ENCODE measurements at regions not wholly inside any gene's neighbourhood (a gene's known extent, or its start where the extent isn't known, plus 50 kb on each side); places are given as distances from the start of the nearest gene placed in this dataset.

DNA sequence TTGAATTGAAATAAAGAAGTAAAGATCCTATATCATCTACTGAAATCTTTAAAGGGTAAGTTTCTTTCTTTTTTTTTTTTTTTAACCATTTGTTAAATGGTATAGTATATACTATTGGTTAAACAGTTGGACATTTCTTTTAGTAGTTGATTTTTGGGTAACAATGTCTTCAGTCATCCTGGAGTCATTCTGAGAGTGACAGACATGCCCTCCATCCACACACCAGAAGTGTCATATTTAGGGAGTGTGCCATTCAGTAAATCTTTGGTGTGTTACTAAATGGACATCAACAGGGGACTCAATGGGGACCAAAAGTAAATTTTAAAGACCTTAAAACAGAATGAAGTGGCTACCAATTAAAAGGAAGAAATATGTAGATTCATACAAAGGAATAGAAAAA is 50.8 kb upstream of the SLC39A10 start:
- H3K27ac Mint-ChIP-seq = no peak overlapping the region
- ATAC-seq (replicated peaks in 1 of 4) (no peak), DNase-seq (no peak)
- Histone ChIP-seq H3K4me1 (ENCODE audit: control insufficient read depth in 1 of 2, extremely low read depth in 1 of 2, insufficient read depth in 2 of 2, low read length in 2 of 2) (no peaks in the 10 kb centered on the region), H3K27ac (ENCODE audit: low read length) (no peak overlapping the region), H3K27me3 (replicated peaks in 1 of 2; ENCODE audit: control insufficient read depth in 2 of 2, extremely low read depth in 1 of 2, insufficient read depth in 2 of 2, low read length in 1 of 2) (no peaks in the 10 kb centered on the region), H3K9me3 (no peaks in the 10 kb centered on the region), H3K36me3 (ENCODE audit: control insufficient read depth in 2 of 2, extremely low read depth in 1 of 2, insufficient read depth in 1 of 2, low read length in 1 of 2) (no peaks in the 10 kb centered on the region), H3K4me3 (ENCODE audit: control insufficient read depth in 1 of 2, extremely low read depth in 1 of 2, low read length in 1 of 2) (no peak overlapping the region)
- H3K36me3 Mint-ChIP-seq = no peaks in the 10 kb centered on the region
- no peak overlapping the region for H3K4me3 Mint-ChIP-seq
- no peaks in the 10 kb centered on the region for H3K9me3 Mint-ChIP-seq
- H3K27me3 Mint-ChIP-seq = no peaks in the 10 kb centered on the region
- CTCF ChIA-PET = no interaction called here
- POLR2A ChIA-PET = interaction anchor here in 1 of 2 donors (0.6 kb wide), 1 partner anchor 14 kb away, joined by 3 read pairs; no protein-coding TSS in a partner anchor
- H3K4me1 Mint-ChIP-seq = peaks cover 8 to 23% (median 11%) of the 10 kb centered on the region in 3 donors

DNA sequence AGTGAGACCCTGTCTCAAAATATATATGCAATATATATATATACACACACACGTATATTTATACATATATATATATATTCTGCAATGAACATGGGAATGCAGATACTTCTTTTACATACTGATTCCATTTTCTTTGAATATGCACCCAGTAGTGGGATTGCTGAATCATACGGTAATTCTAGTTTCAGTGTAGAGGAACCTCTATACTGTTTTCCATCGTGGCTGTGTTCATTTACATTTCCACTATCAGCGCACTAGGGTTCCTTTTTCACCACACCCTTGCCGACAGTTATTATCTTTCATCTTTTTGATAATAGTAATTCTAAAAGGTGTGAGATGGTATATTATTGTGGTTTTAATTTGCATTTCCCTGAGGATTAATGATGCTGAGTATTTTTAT is 52.3 kb upstream of the SLC39A10 start:
- no peaks in the 10 kb centered on the region for H3K36me3 Mint-ChIP-seq
- no CpG with 5 or more reads among the region's 5 CpGs for WGBS (ENCODE audit: insufficient coverage)
- no peaks in the 10 kb centered on the region for H3K9me3 ChIP-seq
- no peaks in the 10 kb centered on the region for H3K27me3 Mint-ChIP-seq
- ATAC-seq (replicated peaks in 1 of 4) (no peak), DNase-seq (no peak)
- H3K27me3 ChIP-seq (replicated peaks in 1 of 2; ENCODE audit: control insufficient read depth in 2 of 2, extremely low read depth in 1 of 2, insufficient read depth in 2 of 2, low read length in 1 of 2) = no peaks in the 10 kb centered on the region
- H3K36me3 ChIP-seq (ENCODE audit: control insufficient read depth in 2 of 2, extremely low read depth in 1 of 2, insufficient read depth in 1 of 2, low read length in 1 of 2) = no peaks in the 10 kb centered on the region
- H3K4me1 Mint-ChIP-seq = peaks cover 4 to 19% (median 14%) of the 10 kb centered on the region in 3 donors
- ChIA-PET CTCF (no interaction called here), POLR2A (no interaction called here)
- H3K4me1 ChIP-seq (ENCODE audit: control insufficient read depth in 1 of 2, extremely low read depth in 1 of 2, insufficient read depth in 2 of 2, low read length in 2 of 2) = no peaks in the 10 kb centered on the region
- no peak overlapping the region for H3K27ac ChIP-seq (ENCODE audit: low read length)
- no peaks in the 10 kb centered on the region for H3K9me3 Mint-ChIP-seq
- H3K4me3 Mint-ChIP-seq = no peak overlapping the region
- H3K4me3 ChIP-seq (ENCODE audit: control insufficient read depth in 1 of 2, extremely low read depth in 1 of 2, low read length in 1 of 2) = no peak overlapping the region
- peak overlapping the region in 1 of 2 donors; percentile 38 for H3K27ac Mint-ChIP-seq

- no peaks in the 10 kb centered on the region for H3K9me3 ChIP-seq
- no peaks in the 10 kb centered on the region for H3K36me3 Mint-ChIP-seq
- H3K9me3 Mint-ChIP-seq = no peaks in the 10 kb centered on the region
- no peaks in the 10 kb centered on the region for H3K36me3 ChIP-seq (ENCODE audit: control insufficient read depth in 2 of 2, extremely low read depth in 1 of 2, insufficient read depth in 1 of 2, low read length in 1 of 2)
- no peak overlapping the region for H3K4me3 Mint-ChIP-seq
- WGBS (ENCODE audit: insufficient coverage) = 100% methylated on average over 4 of the region's 4 CpGs
- no peak overlapping the region for H3K27ac Mint-ChIP-seq
- DNase-seq = no peak
- H3K4me1 ChIP-seq (ENCODE audit: control insufficient read depth in 1 of 2, extremely low read depth in 1 of 2, insufficient read depth in 2 of 2, low read length in 2 of 2) = no peaks in the 10 kb centered on the region
- H3K4me1 Mint-ChIP-seq = peaks cover 4 to 12% (median 12%) of the 10 kb centered on the region in 3 donors
- H3K27ac ChIP-seq (ENCODE audit: low read length) = no peak overlapping the region
- CTCF ChIA-PET = no interaction called here
- H3K27me3 Mint-ChIP-seq = no peaks in the 10 kb centered on the region
- POLR2A ChIA-PET = no interaction called here
- ATAC-seq (replicated peaks in 1 of 4) = no peak
- H3K27me3 ChIP-seq (replicated peaks in 1 of 2; ENCODE audit: control insufficient read depth in 2 of 2, extremely low read depth in 1 of 2, insufficient read depth in 2 of 2, low read length in 1 of 2) = no peaks in the 10 kb centered on the region
- H3K4me3 ChIP-seq (ENCODE audit: control insufficient read depth in 1 of 2, extremely low read depth in 1 of 2, low read length in 1 of 2) = no peak overlapping the region
Measured at GRCh38 chr2:195603998-195604397, 53.0 kb upstream of the SLC39A10 start.

DNA sequence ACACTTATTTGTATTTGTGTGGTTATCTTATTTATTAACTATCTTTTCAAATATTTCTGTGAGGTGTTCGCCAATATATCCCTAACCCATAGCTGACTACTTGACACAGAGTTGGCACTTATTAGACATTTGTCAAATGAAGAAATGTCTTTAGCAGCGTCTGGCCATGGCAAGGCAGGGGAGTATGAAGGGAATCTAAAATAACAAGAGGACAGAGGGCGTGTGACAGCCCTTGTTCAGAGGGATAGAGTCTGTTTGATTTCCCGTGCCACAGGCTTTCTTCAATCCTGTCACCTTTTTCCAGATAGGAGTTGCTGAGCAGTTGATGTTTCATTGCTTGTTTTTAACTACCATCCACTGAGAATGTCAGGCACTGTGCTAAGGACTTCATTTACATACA is 53.6 kb upstream of the SLC39A10 start:
- Mint-ChIP-seq H3K4me1 (peaks cover 4 to 12% (median 11%) of the 10 kb centered on the region in 3 donors), H3K36me3 (peaks cover 4% of the 10 kb centered on the region), H3K27me3 (no peaks in the 10 kb centered on the region), H3K4me3 (no peak overlapping the region), H3K9me3 (no peaks in the 10 kb centered on the region), H3K27ac (no peak overlapping the region)
- Histone ChIP-seq H3K27ac (ENCODE audit: low read length) (no peak overlapping the region), H3K9me3 (no peaks in the 10 kb centered on the region), H3K27me3 (replicated peaks in 1 of 2; ENCODE audit: control insufficient read depth in 2 of 2, extremely low read depth in 1 of 2, insufficient read depth in 2 of 2, low read length in 1 of 2) (no peaks in the 10 kb centered on the region), H3K36me3 (ENCODE audit: control insufficient read depth in 2 of 2, extremely low read depth in 1 of 2, insufficient read depth in 1 of 2, low read length in 1 of 2) (no peaks in the 10 kb centered on the region), H3K4me1 (ENCODE audit: control insufficient read depth in 1 of 2, extremely low read depth in 1 of 2, insufficient read depth in 2 of 2, low read length in 2 of 2) (no peaks in the 10 kb centered on the region), H3K4me3 (ENCODE audit: control insufficient read depth in 1 of 2, extremely low read depth in 1 of 2, low read length in 1 of 2) (no peak overlapping the region)
- ChIA-PET CTCF (interaction anchor here in 1 of 2 donors (0.5 kb wide), 1 partner anchor 41 kb away, joined by 3 read pairs; no protein-coding TSS in a partner anchor), POLR2A (no interaction called here)
- 100% methylated on average over 1 of the region's 4 CpGs for WGBS (ENCODE audit: insufficient coverage)
- no peak for ATAC-seq (replicated peaks in 1 of 4)
- no peak for DNase-seq

- peak in 1 of 35 experiments; percentile 6 for DNase-seq
Measured at GRCh38 chr2:195602687-195603086, 54.3 kb upstream of the SLC39A10 start.

DNA sequence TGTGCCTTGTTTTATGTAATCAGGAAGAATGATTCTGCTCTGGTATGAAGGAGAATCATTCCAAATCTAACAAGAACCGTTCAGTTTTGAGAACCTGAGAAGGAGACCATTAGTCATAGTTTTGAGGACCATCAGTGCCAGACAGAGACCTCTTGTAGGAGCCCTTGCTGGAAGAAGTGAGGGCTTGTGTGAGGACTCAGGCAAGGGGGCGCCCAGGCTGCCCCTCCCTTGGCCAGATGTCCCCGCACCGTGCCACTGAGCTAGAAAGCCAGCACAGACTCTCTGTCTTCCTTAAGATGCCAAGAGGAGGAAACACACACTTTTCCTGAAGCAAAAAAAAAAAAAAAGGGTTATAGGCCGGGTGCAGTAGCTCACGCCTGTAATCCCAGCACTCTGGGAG is 55.7 kb upstream of the SLC39A10 start:
- H3K27me3 Mint-ChIP-seq = no peaks in the 10 kb centered on the region
- CTCF ChIA-PET = interaction anchor here in 1 of 2 donors (0.7 kb wide), 1 partner anchor 9 kb away, joined by 3 read pairs; no protein-coding TSS in a partner anchor

More at GRCh38 chr2:195602687-195603086, 54.3 kb upstream of the SLC39A10 start:
- WGBS (ENCODE audit: insufficient coverage) = 91% methylated on average over 5 of the region's 7 CpGs
- ChIA-PET POLR2A (no interaction called here), CTCF (interaction anchor here in 1 of 2 donors (0.5 to 0.7 kb wide), 3 partner anchors 42 to 200 kb away, joined by 3 to 12 read pairs (median 3); no protein-coding TSS in a partner anchor)
- Histone ChIP-seq H3K27me3 (replicated peaks in 1 of 2; ENCODE audit: control insufficient read depth in 2 of 2, extremely low read depth in 1 of 2, insufficient read depth in 2 of 2, low read length in 1 of 2) (no peaks in the 10 kb centered on the region), H3K27ac (ENCODE audit: low read length) (no peak overlapping the region), H3K9me3 (no peaks in the 10 kb centered on the region), H3K4me1 (ENCODE audit: control insufficient read depth in 1 of 2, extremely low read depth in 1 of 2, insufficient read depth in 2 of 2, low read length in 2 of 2) (no peaks in the 10 kb centered on the region), H3K4me3 (ENCODE audit: control insufficient read depth in 1 of 2, extremely low read depth in 1 of 2, low read length in 1 of 2) (no peak overlapping the region), H3K36me3 (ENCODE audit: control insufficient read depth in 2 of 2, extremely low read depth in 1 of 2, insufficient read depth in 1 of 2, low read length in 1 of 2) (no peaks in the 10 kb centered on the region)
- H3K27ac Mint-ChIP-seq = no peak overlapping the region
- peaks cover 4 to 12% (median 11%) of the 10 kb centered on the region in 3 donors for H3K4me1 Mint-ChIP-seq
- ATAC-seq (replicated peaks in 1 of 4) = no peak
- H3K4me3 Mint-ChIP-seq = no peak overlapping the region
- H3K27me3 Mint-ChIP-seq = no peaks in the 10 kb centered on the region
- peaks cover 4% of the 10 kb centered on the region for H3K36me3 Mint-ChIP-seq
- no peaks in the 10 kb centered on the region for H3K9me3 Mint-ChIP-seq

DNA sequence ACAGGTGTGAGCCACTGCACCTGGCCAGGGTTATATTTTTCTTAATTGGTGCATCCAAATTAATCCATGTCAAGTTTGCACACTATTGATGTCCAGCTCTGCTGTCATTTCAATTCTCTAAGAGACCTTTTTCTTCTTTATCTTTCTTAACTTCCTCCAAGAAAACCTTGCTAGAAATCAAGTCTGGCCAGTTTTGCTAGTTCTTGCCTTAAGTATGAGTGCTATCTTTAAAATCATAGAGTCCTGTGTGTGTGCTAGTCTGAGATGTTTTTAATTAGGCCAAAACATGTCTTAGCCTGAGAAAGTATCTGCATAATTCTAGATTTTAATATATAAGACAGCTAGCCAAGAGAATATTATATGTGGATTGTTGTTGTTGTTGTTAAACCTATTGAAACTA is 56.2 kb upstream of the SLC39A10 start:
- no peak overlapping the region for H3K4me3 Mint-ChIP-seq
- H3K36me3 Mint-ChIP-seq = peaks cover 4% of the 10 kb centered on the region
- no peak overlapping the region for H3K27ac ChIP-seq (ENCODE audit: low read length)
- no peaks in the 10 kb centered on the region for H3K27me3 Mint-ChIP-seq
- no peaks in the 10 kb centered on the region for H3K4me1 ChIP-seq (ENCODE audit: control insufficient read depth in 1 of 2, extremely low read depth in 1 of 2, insufficient read depth in 2 of 2, low read length in 2 of 2)
- DNase-seq (no peak), ATAC-seq (replicated peaks in 1 of 4) (no peak)
- no peak overlapping the region for H3K4me3 ChIP-seq (ENCODE audit: control insufficient read depth in 1 of 2, extremely low read depth in 1 of 2, low read length in 1 of 2)
- no peaks in the 10 kb centered on the region for H3K36me3 ChIP-seq (ENCODE audit: control insufficient read depth in 2 of 2, extremely low read depth in 1 of 2, insufficient read depth in 1 of 2, low read length in 1 of 2)
- no peaks in the 10 kb centered on the region for H3K9me3 ChIP-seq
- H3K4me1 Mint-ChIP-seq = peaks cover 4 to 12% (median 11%) of the 10 kb centered on the region in 3 donors
- POLR2A ChIA-PET = no interaction called here
- no peak overlapping the region for H3K27ac Mint-ChIP-seq
- CTCF ChIA-PET = interaction anchor here (0.7 kb wide), 2 partner anchors 8 to 25 kb away, joined by 3 to 4 read pairs; no protein-coding TSS in a partner anchor
- H3K9me3 Mint-ChIP-seq = peaks cover 0 to 6% (median 0%) of the 10 kb centered on the region in 3 donors
- no peaks in the 10 kb centered on the region for H3K27me3 ChIP-seq (replicated peaks in 1 of 2; ENCODE audit: control insufficient read depth in 2 of 2, extremely low read depth in 1 of 2, insufficient read depth in 2 of 2, low read length in 1 of 2)

More for the DNA sequence above, 55.7 kb upstream of the SLC39A10 start:
- DNase-seq (no peak), ATAC-seq (replicated peaks in 1 of 4) (no peak)
- peaks cover 4% of the 10 kb centered on the region for H3K36me3 Mint-ChIP-seq
- peak overlapping the region in 1 of 2 donors; percentile 46 for H3K27ac Mint-ChIP-seq
- H3K27me3 ChIP-seq (replicated peaks in 1 of 2; ENCODE audit: control insufficient read depth in 2 of 2, extremely low read depth in 1 of 2, insufficient read depth in 2 of 2, low read length in 1 of 2) = no peaks in the 10 kb centered on the region
- no peaks in the 10 kb centered on the region for H3K36me3 ChIP-seq (ENCODE audit: control insufficient read depth in 2 of 2, extremely low read depth in 1 of 2, insufficient read depth in 1 of 2, low read length in 1 of 2)
- POLR2A ChIA-PET = no interaction called here
- WGBS (ENCODE audit: insufficient coverage) = 80% methylated on average over 1 of the region's 6 CpGs
- no peaks in the 10 kb centered on the region for H3K4me1 ChIP-seq (ENCODE audit: control insufficient read depth in 1 of 2, extremely low read depth in 1 of 2, insufficient read depth in 2 of 2, low read length in 2 of 2)
- H3K27ac ChIP-seq (ENCODE audit: low read length) = no peak overlapping the region
- H3K4me3 ChIP-seq (ENCODE audit: control insufficient read depth in 1 of 2, extremely low read depth in 1 of 2, low read length in 1 of 2) = no peak overlapping the region
- no peak overlapping the region for H3K4me3 Mint-ChIP-seq
- H3K9me3 Mint-ChIP-seq = peaks cover 0 to 5% (median 0%) of the 10 kb centered on the region in 3 donors
- no peaks in the 10 kb centered on the region for H3K9me3 ChIP-seq
- peaks cover 4 to 12% (median 11%) of the 10 kb centered on the region in 3 donors for H3K4me1 Mint-ChIP-seq

Measured in T-cell (primary cell).